ENCODE measurements at regions not wholly inside any gene's neighbourhood (a gene's known extent, or its start where the extent isn't known, plus 50 kb on each side); places are given as distances from the start of the nearest gene placed in this dataset.

DNA sequence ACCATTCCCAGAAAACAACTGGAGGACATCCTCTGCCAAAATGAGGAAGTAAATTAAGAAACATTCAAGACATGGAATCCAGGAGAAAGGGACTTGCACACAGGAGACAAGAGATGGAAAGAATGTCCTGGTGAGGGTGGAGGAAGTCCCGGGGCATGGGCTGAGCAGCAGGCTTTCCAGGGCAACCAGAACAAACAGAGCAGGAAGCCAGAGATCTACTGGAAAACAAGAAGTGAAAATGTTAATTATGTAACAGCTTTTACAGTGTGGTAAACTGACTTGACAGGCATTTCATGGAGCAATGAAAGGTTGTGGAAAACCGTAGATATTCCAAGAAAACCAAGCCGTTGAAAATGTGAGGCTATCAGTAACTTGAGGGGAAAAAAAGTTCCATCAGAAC, 55.2 kb upstream of the ZNF746 start:
- TF ChIP-seq, protein P1, sequence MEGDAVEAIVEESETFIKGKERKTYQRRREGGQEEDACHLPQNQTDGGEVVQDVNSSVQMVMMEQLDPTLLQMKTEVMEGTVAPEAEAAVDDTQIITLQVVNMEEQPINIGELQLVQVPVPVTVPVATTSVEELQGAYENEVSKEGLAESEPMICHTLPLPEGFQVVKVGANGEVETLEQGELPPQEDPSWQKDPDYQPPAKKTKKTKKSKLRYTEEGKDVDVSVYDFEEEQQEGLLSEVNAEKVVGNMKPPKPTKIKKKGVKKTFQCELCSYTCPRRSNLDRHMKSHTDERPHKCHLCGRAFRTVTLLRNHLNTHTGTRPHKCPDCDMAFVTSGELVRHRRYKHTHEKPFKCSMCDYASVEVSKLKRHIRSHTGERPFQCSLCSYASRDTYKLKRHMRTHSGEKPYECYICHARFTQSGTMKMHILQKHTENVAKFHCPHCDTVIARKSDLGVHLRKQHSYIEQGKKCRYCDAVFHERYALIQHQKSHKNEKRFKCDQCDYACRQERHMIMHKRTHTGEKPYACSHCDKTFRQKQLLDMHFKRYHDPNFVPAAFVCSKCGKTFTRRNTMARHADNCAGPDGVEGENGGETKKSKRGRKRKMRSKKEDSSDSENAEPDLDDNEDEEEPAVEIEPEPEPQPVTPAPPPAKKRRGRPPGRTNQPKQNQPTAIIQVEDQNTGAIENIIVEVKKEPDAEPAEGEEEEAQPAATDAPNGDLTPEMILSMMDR (IDR thresholded peaks at IDR 0.05; ENCODE audit: borderline replicate concordance, extremely low read depth, low read length, poor library complexity, severe bottlenecking) = no peak
- TF ChIP-seq EZH2 (IDR thresholded peaks at IDR 0.05; ENCODE audit: borderline replicate concordance, low read depth, low read length, severe bottlenecking) = no peak

Data from DND-41 (cell line).